BLaER1 treated with 17β-estradiol and CSF1 and Interleukin-3, amounts not matched to agents 10 nM and 100 nM (cell line): ENCODE measurements at regions not wholly inside any gene's neighbourhood (a gene's known extent, or its start where the extent isn't known, plus 50 kb on each side); places are given as distances from the start of the nearest gene placed in this dataset.

Experiments
- H3K27ac ChIP-seq, 11 experiments: shearing (Covaris generic); formaldehyde crosslinking; 2 replicates each; pipeline ENCODE4 v1.8.1; 2022
- H3K27me3 ChIP-seq, 11 experiments: shearing (Covaris generic); formaldehyde crosslinking; 2 replicates each; pipeline ENCODE4 v1.8.1; 2022
- H3K36me3 ChIP-seq, 11 experiments: shearing (Covaris generic); formaldehyde crosslinking; 2 replicates each; pipeline ENCODE4 v1.8.1; 2022
- H3K4me1 ChIP-seq, 10 experiments: shearing (Covaris generic); formaldehyde crosslinking; 2 replicates each; pipeline ENCODE4 v1.8.1; 2022
- H3K4me2 ChIP-seq, 11 experiments: shearing (Covaris generic); formaldehyde crosslinking; 2 replicates each; pipeline ENCODE4 v1.8.1; 2022
- H3K4me3 ChIP-seq, 10 experiments: shearing (Covaris generic); formaldehyde crosslinking; 2 replicates each; pipeline ENCODE4 v1.8.1; 2022
- H3K9ac ChIP-seq, 11 experiments: shearing (Covaris generic); formaldehyde crosslinking; 2 replicates each; pipeline ENCODE4 v1.8.1; 2022
- H3K9me3 ChIP-seq, 11 experiments: shearing (Covaris generic); formaldehyde crosslinking; replicated peaks in 1 of 11; 2 replicates each; pipeline ENCODE4 v1.8.1; 2022
- H4K20me1 ChIP-seq, 11 experiments: shearing (Covaris generic); formaldehyde crosslinking; 2 replicates each; pipeline ENCODE4 v1.8.1; 2022
- Cebpa-rat ChIP-seq, 11 experiments: shearing (Covaris generic); IDR thresholded peaks; 2 replicates each; pipeline ENCODE4 v1.8.1; 2022

DNA sequence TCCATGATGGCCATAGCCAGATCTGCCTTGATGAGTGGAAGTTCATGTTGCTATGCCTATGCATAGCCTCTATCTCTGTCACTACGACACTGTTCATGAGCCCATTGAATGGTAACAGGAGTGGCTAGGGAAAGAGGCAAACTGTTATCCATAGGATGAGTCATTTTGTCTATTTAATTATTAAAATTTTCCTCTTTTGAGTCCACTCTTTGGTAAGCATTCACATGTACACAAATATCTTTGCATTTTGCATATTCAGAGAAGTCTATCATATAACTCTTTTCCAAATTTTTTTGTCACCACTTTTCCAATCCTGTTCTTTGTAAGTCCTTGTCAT is 364.4 kb downstream of the KCNJ3 start:
- Histone ChIP-seq H4K20me1 (no peaks in the 10 kb centered on the region), H3K36me3 (no peaks in the 10 kb centered on the region), H3K4me3 (no peak overlapping the region), H3K4me2 (no peak overlapping the region), H3K27ac (no peak overlapping the region), H3K9me3 (peaks cover 0 to 6% (median 0%) of the 10 kb centered on the region in 11 experiments; a peak in 1 of 22 replicates), H3K27me3 (no peaks in the 10 kb centered on the region), H3K9ac (no peak overlapping the region), H3K4me1 (no peaks in the 10 kb centered on the region)
- TF ChIP-seq Cebpa-rat (IDR thresholded peaks at IDR 0.05), result no peak

DNA sequence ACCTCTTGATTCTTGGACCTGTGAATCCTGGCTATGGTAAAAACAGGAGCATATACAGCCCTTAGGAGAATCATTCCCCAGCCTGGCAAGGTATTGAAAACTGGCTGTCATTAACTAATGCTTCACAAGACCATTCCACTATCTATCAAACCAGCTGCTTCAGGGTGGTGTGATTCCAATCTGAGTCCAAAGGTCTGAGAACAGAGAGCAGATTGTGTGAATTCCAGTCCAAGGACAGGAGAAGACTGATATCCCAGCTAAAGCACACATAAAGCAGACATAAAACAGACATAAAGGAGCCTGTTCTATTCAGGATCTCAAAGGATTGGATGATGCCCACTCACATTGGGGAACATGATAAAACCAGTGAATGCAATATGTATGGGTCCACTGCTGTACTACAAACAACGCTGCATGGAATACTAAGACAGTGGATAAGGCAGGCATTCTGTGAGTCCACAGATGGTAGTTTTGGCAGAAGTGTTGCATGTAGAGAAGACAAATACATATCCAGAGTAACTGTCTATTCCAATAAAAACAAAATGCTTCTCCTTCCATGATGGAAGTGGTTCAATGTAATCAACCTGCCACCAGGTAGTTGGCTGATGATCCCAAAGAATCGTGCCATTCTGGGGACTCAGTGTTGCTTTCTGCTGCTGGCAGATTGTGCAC is 363.9 kb downstream of the KCNJ3 start:
- no peaks in the 10 kb centered on the region for H3K27me3 ChIP-seq
- H3K4me1 ChIP-seq, result no peaks in the 10 kb centered on the region
- H3K4me2 ChIP-seq, result no peak overlapping the region
- TF ChIP-seq Cebpa-rat (IDR thresholded peaks at IDR 0.05), result no peak
- H3K27ac ChIP-seq, result no peak overlapping the region
- no peaks in the 10 kb centered on the region for H3K36me3 ChIP-seq
- no peak overlapping the region for H3K4me3 ChIP-seq
- H4K20me1 ChIP-seq, result no peaks in the 10 kb centered on the region
- no peak overlapping the region for H3K9ac ChIP-seq
- H3K9me3 ChIP-seq, result peaks cover 0 to 6% (median 0%) of the 10 kb centered on the region in 11 experiments; a peak in 1 of 22 replicates

- H3K27me3 ChIP-seq, result no peaks in the 10 kb centered on the region
- H4K20me1 ChIP-seq, result no peaks in the 10 kb centered on the region
- H3K4me3 ChIP-seq, result no peak overlapping the region
- H3K9ac ChIP-seq, result no peak overlapping the region
- H3K4me2 ChIP-seq, result no peak overlapping the region
- H3K9me3 ChIP-seq, result peaks cover 0 to 6% (median 0%) of the 10 kb centered on the region in 11 experiments; a peak in 1 of 22 replicates
- no peak overlapping the region for H3K27ac ChIP-seq
- H3K36me3 ChIP-seq, result no peaks in the 10 kb centered on the region
- H3K4me1 ChIP-seq, result no peaks in the 10 kb centered on the region
- no peak for TF ChIP-seq Cebpa-rat (IDR thresholded peaks at IDR 0.05)
These were observed 362.4 kb downstream of the KCNJ3 start for GRCh38 chr2:155060896-155061295.

DNA sequence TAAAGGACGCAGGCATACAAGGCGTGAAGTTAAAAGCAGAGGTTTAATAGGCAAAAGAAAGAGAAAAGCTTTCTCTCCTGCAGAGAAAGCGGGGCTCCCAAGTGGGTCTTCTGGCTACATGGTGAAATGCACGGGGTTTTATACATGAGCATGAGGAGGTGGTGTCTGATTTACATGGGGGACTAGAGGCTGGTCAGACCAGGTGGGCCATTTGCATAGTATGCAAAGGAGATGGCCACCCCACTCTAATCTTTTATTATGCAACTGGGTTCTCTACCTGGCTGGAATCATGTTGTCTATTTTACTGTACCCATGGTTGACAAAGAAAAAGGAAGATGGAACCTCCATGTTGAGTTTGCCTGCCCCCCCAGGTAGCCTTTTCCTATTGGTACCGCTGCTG is 356.2 kb downstream of the KCNJ3 start:
- no peak for TF ChIP-seq Cebpa-rat (IDR thresholded peaks at IDR 0.05)
- Histone ChIP-seq H3K4me3 (no peak overlapping the region), H4K20me1 (no peaks in the 10 kb centered on the region), H3K9me3 (0 out of 22 replicates have a peak, but pooled peaks cover 0 to under 1% (median 0%) of the 10 kb centered on the region in 11 experiments), H3K4me1 (no peaks in the 10 kb centered on the region), H3K9ac (no peak overlapping the region), H3K27me3 (no peaks in the 10 kb centered on the region), H3K36me3 (no peaks in the 10 kb centered on the region), H3K4me2 (no peak overlapping the region), H3K27ac (no peak overlapping the region)

GRCh38 chr2:155043097-155043496 is 344.6 kb downstream of the KCNJ3 start:
- Histone ChIP-seq H3K36me3 (no peaks in the 10 kb centered on the region), H3K9ac (no peak overlapping the region), H3K4me3 (no peak overlapping the region), H3K4me2 (no peak overlapping the region), H3K9me3 (peaks cover 0 to 9% (median 7%) of the 10 kb centered on the region in 11 experiments; a peak in 10 of 22 replicates), H4K20me1 (no peaks in the 10 kb centered on the region), H3K4me1 (no peaks in the 10 kb centered on the region), H3K27me3 (no peaks in the 10 kb centered on the region), H3K27ac (no peak overlapping the region)
- TF ChIP-seq Cebpa-rat (IDR thresholded peaks at IDR 0.05), result no peak

DNA sequence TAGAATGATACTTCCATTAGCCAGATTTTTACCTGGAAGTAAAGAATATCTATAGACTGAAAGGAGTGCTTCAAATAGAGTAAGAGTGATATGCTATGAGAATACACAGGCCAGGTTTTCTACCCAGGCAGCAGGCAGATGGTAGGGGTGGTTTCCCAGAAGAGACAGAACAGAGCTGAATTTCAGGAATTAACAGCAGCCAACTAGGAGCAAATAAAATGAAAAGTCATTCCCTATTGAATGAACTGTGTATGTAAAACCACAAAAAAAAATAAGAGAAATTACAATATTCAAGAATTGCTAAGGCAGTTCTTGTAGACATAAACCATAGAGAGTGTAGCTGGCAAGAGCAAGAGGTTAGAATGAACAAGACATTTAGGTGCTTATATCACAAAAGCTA is 336.8 kb downstream of the KCNJ3 start:
- no peak for TF ChIP-seq Cebpa-rat (IDR thresholded peaks at IDR 0.05)
- H3K27me3 ChIP-seq, result no peaks in the 10 kb centered on the region
- H3K36me3 ChIP-seq, result no peaks in the 10 kb centered on the region
- H3K9ac ChIP-seq, result no peak overlapping the region
- H3K4me1 ChIP-seq, result no peaks in the 10 kb centered on the region
- no peaks in the 10 kb centered on the region for H4K20me1 ChIP-seq
- no peak overlapping the region for H3K4me2 ChIP-seq
- H3K9me3 ChIP-seq, result no peaks in the 10 kb centered on the region
- no peak overlapping the region for H3K27ac ChIP-seq
- no peak overlapping the region for H3K4me3 ChIP-seq

- no peak overlapping the region; a peak in 1 of 22 replicates for H3K4me2 ChIP-seq
- H3K4me3 ChIP-seq, result no peak overlapping the region
- no peak overlapping the region for H3K27ac ChIP-seq
These were observed 335.2 kb downstream of the KCNJ3 start for GRCh38 chr2:155033652-155034051.

GRCh38 chr2:155030296-155030695 is 331.8 kb downstream of the KCNJ3 start:
- H3K9ac ChIP-seq, result no peak overlapping the region
- no peaks in the 10 kb centered on the region for H4K20me1 ChIP-seq
- no peaks in the 10 kb centered on the region for H3K9me3 ChIP-seq
- no peak overlapping the region for H3K27ac ChIP-seq
- no peaks in the 10 kb centered on the region for H3K27me3 ChIP-seq
- no peaks in the 10 kb centered on the region for H3K36me3 ChIP-seq
- no peak for TF ChIP-seq Cebpa-rat (IDR thresholded peaks at IDR 0.05)
- no peak overlapping the region for H3K4me3 ChIP-seq
- H3K4me1 ChIP-seq, result no peaks in the 10 kb centered on the region
- H3K4me2 ChIP-seq, result no peak overlapping the region

More at GRCh38 chr2:155033652-155034051, 335.2 kb downstream of the KCNJ3 start:
- Histone ChIP-seq H3K9ac (no peak overlapping the region), H3K27me3 (no peaks in the 10 kb centered on the region), H3K36me3 (no peaks in the 10 kb centered on the region), H3K9me3 (no peaks in the 10 kb centered on the region), H3K4me1 (no peaks in the 10 kb centered on the region), H4K20me1 (no peaks in the 10 kb centered on the region)
- no peak for TF ChIP-seq Cebpa-rat (IDR thresholded peaks at IDR 0.05)

DNA sequence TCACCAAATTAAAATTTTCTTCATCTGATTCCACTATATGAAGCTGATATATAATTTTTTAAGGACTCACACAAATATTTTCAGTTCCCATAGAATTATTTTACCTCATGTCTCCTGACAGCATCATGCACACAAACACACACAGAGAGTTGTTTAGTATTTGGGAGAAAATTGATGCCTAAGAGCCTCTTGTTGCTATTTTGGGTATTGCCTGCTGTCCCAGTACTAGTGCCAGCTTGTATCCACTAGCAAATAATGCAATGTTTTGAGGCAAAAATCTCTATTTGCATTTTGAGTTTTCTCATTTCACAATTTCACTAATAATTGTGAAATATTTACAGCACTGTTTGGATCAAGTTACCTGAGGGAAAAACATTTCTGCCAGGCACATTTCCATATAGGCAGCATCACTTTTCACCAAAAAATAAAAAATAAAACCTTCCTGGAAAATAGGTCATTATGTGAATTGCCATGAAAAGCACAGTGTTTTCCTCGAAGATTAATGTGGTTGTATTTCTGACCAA is 328.2 kb downstream of the KCNJ3 start:
- no peak overlapping the region for H3K9ac ChIP-seq
- H4K20me1 ChIP-seq, result no peaks in the 10 kb centered on the region
- TF ChIP-seq Cebpa-rat (IDR thresholded peaks at IDR 0.05), result no peak
- H3K4me3 ChIP-seq, result no peak overlapping the region
- no peak overlapping the region for H3K4me2 ChIP-seq
- no peak overlapping the region for H3K27ac ChIP-seq
- no peaks in the 10 kb centered on the region for H3K27me3 ChIP-seq
- H3K4me1 ChIP-seq, result no peaks in the 10 kb centered on the region
- no peaks in the 10 kb centered on the region for H3K36me3 ChIP-seq
- no peaks in the 10 kb centered on the region for H3K9me3 ChIP-seq

GRCh38 chr2:155023674-155024073 is 325.2 kb downstream of the KCNJ3 start:
- Histone ChIP-seq H3K27me3 (no peaks in the 10 kb centered on the region), H4K20me1 (no peaks in the 10 kb centered on the region), H3K4me3 (no peak overlapping the region), H3K4me2 (no peak overlapping the region), H3K9me3 (no peaks in the 10 kb centered on the region), H3K9ac (no peak overlapping the region), H3K4me1 (no peaks in the 10 kb centered on the region), H3K27ac (no peak overlapping the region), H3K36me3 (no peaks in the 10 kb centered on the region)
- TF ChIP-seq Cebpa-rat (IDR thresholded peaks at IDR 0.05), result no peak
